GM19395 (cell line): ENCODE measurements at regions not wholly inside any gene's neighbourhood (a gene's known extent, or its start where the extent isn't known, plus 50 kb on each side); places are given as distances from the start of the nearest gene placed in this dataset.

Experiments used
- ATAC-seq: cut with Tn5 transposase; IDR thresholded peaks from one replicate; pipeline ENCODE4 v1.9.1; 2021; ENCODE audit warnings: mild to moderate bottlenecking, moderate library complexity; ENCODE audit not compliant: unreplicated experiment

DNA sequence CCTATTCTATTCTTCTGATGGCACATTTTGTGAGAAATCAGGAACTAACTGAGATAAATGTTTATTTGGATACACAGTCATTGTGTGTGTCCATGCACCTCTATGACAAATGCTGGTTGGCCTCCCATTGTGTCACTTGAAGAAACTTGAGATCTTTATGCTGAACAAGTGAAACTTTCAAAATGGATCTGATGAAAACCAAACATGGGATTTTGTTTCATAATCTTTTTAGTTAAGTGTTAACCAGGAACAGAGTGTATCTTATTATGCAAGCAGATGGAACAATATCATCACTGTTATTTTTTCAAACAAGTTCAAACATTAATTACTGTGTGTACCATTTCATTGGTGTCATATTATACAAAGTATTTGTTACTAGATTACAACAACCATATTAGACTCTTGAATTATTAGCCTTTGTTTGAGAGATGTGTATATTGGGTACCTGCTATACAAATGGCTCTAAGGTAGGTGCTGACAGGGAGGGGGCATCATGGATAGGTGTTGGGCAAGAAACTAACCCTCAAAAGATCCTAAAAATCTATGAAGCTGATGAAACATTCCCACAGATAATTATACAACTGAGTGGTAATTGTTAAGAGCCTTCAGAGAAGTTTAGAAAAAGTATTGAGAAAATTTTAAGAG lies 159.8 kb downstream of the PALM2AKAP2 start:
- ATAC-seq, result no peak

DNA sequence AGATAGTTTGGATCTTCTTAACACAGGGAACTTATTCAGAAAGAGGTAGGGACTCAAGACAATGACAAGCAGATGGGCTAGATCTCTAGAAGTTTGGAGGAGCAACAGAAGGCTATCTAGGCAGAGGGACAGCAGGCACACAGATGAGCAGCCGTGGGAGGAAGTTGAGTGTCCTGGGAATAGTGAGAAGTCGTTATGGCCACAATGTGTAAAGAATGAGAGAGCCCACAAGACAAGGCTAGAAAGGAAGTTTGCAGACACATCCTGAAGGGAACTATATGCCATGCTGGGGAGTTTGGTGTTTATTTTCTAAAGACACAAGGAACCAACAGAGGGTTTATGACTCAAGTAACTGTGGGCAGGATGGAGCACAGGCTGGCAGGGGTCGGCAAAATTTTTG lies 160.6 kb downstream of the PALM2AKAP2 start:
- no peak for ATAC-seq

GRCh38 chr9:109941771-109942170 lies 161.8 kb downstream of the PALM2AKAP2 start:
- ATAC-seq, result no peak

DNA sequence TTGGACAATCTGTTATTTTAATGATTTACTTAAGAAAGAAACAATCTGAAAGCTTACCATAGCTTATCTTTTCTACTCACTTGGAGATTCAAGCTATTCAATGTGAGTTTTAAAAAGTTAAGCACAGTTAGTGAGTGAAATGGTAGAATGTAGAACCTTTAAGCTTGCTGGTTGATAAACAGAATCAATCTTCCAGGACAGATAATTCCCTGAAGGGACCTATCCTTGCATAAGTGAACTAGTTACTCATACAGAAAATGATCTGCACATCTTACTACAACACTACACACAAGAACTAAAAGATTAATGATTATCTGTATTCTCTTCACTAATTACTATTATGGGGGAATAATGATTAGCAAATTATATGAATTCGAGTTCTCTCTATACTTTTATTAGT lies 165.6 kb downstream of the PALM2AKAP2 start:
- no peak for ATAC-seq

- ATAC-seq, result no peak
Observed at GRCh38 chr9:109948453-109948852, 168.5 kb downstream of the PALM2AKAP2 start.

DNA sequence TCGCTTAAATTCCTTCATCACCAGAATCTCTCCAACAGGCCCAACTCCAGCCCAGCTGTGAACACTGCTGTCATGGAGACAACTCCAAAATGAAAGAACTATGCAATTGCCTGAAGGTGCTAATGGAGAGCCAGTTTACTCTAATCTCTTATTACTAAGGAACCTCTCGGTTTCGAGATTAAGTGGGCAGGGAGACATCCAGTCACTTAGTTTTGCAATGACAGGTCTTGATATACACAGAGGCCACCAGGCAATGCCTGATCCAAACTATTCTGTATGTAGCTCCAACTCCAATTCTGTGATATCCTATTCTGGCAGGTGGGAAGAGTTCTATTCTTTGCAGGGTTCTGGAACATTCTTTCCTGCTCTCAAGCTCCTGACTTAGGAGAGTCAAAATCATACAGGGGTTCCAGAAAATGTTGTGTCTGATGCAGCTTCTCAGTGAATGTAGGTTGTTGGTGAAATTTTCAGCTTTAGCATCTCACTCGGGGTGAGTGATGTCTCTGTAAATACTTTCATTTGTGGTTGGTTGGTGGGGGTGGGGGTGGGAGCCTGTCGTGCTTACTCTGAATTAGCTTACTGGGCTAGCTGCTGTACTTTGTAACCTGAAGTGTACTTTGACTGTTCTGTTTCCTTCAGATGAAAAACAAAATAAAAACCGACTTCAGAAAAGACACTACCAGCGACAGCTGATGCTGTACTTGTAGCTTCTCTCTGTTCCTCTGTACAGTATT lies 170.9 kb downstream of the PALM2AKAP2 start:
- ATAC-seq, result peak; percentile 80

GRCh38 chr9:109953300-109953699 lies 173.3 kb downstream of the PALM2AKAP2 start:
- ATAC-seq, result no peak

DNA sequence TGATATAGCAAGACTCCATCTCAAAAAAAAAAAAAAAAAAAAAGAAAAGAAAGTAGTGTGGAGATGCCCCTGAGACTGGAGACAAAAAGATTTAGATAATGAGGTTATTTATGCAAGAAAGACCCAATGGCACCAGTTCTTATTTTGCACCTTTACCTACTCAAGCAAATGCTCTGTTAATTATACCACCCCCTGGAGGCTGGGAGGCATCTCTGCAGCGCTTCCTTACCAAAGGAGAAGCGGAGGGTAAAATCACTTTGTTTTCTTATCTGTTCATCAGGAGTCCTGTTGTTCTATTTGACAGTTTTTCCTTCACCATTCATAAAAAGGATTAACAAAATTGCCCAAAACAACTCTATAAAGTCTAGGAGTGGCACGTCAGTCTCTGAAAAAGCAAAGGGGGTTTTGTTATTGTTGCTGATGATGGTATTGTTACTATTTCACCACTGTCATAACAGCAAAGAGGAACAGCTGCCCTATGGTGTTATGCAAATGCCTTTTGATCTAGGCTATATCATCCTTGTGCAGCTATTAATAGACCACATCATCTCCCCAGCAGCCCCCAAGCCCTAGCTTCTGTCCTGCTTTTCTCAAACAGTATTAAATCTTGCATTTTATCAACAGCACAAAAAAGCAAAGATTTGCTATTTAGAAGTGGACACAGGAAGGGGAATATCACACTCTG lies 174.0 kb downstream of the PALM2AKAP2 start:
- ATAC-seq, result no peak

DNA sequence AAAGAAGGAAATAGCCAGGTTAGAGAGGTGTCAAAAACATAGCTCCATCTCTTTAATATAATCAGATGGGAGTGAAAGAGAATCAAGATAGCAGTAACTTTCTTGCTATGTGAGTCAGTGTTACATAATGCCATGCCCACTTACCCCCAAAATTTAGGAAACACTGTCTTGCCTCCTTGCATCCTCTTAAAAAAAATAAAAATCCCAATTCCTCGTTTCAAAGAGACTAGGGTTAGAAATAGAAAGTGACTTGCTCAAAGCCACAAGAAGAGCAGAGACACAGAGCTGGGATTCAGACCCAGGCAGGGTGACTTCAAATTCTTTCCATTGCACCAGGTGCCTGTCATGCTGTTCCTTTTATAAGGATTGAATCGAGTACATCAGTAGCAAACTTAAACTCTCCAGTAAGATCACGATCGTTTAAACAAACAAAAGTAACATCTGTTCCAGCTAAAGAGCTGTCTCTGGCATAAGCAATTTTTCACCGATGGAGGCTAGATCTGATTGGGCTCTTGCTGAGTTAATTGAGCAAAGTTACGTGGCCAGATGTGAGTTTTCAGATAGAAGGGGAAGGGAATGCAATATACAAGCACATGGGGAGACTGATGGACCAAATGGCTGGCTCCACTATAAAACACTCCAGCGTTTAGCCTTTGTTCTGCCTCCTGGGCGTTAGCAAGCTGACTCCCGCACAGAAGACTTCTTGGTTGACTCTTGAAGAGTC lies 176.9 kb downstream of the PALM2AKAP2 start:
- ATAC-seq, result no peak

GRCh38 chr9:109959679-109960078 lies 179.7 kb downstream of the PALM2AKAP2 start:
- ATAC-seq, result no peak

GRCh38 chr9:109961626-109962025 lies 181.6 kb downstream of the PALM2AKAP2 start:
- no peak for ATAC-seq

GRCh38 chr9:109962215-109962614 lies 182.2 kb downstream of the PALM2AKAP2 start:
- no peak for ATAC-seq

- ATAC-seq, result no peak
Observed at GRCh38 chr9:109963079-109963478, 183.1 kb downstream of the PALM2AKAP2 start.

DNA sequence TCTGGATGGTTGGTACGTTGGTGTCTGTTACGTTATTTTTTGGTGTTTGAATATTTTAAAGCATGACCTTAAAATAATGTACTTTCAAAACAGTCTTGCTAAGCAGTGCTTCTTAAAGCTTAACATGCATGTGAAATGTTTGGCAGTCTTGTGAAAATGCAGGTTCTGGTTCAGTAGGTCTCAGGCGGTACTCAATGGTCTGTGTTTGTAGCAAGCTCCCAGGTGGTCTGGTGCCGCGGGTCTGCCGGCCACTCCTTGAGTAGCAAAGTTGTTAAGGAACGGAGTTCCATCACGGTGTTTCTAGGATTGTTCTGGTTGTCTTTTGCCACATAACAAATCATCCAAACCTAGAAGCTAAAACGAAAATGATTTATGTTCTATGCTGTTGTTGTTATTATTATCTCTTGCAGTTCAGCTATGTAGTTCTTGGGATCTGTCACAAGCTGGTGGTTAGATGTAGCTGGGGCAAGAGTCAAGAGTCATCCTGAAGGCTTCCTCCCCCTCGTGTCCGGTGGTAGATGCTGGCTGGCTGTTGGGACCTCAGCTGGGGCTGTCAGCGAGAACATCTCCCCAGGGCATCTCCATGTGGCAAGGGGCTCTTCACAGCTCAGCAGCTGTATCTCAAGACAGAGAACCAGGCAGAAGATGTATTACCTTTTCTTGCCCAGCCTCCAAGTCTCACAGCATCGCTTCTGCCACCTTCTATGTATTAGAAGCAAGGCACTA lies 186.8 kb downstream of the PALM2AKAP2 start:
- ATAC-seq, result peak; percentile 35

DNA sequence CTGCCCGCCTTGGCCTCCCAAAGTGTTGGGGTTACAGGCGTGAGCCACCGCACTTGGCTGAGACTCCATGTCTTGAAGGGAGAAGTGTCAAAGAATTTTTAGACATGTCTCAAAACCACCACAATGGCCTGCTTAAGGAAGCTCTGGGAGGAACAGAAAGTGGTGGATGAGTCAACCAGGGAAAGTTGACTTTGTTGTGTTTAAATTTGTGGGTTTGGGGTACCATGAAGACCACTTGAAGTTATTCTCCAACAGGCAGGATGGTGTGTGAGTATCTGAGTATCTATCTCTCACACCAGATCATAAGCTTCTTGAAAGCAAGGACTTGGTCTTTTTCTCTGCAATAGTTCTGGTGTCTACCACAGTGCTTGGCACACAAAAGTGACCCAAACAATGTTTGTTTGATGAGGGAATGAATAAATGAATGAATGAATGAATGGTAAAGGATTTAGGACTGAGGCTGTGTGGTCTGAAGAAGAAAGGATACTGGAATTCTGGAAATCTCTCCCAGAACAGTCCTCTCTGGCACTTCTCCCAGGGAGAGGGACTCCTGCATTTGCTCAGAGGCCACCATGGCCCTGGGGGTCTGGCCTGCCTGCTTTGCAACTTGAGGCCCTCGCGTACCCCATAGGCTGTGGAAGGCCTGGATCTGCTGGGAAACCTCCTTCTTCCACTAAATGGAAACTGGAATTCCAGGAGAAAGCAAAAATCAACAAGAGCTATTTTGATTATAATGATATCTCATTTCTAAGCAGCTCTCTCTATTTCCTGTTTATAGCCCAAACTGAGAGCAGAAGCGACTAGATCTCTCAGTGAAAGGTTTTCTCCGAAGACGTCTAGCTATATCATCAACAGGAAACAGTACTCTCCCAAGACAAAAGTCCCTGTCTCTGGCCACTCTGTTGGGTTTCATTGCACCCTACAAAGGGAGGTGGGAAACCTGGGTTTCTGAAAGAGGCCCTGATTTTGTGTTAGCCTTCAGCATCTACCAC lies 187.9 kb downstream of the PALM2AKAP2 start:
- ATAC-seq, result peak; percentile 53

DNA sequence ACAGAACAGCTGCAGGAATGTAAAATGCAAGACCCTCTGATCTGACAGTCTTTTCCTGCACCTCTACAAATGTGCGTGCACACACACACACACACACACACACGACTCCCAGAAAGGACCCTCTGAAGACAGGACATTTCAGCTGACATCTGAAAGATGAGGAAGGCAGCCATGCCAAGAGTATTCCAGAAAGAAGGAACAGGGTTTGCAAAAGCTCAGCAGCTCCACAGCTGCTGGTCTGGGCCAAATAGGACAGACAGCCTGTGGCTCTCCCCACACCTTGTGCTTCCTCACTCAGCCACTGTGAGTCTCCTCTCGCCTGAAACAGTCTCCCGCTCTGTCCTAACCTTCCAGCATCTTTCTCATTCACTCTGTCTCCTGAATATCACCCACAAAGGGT lies 189.0 kb downstream of the PALM2AKAP2 start:
- ATAC-seq, result no peak

DNA sequence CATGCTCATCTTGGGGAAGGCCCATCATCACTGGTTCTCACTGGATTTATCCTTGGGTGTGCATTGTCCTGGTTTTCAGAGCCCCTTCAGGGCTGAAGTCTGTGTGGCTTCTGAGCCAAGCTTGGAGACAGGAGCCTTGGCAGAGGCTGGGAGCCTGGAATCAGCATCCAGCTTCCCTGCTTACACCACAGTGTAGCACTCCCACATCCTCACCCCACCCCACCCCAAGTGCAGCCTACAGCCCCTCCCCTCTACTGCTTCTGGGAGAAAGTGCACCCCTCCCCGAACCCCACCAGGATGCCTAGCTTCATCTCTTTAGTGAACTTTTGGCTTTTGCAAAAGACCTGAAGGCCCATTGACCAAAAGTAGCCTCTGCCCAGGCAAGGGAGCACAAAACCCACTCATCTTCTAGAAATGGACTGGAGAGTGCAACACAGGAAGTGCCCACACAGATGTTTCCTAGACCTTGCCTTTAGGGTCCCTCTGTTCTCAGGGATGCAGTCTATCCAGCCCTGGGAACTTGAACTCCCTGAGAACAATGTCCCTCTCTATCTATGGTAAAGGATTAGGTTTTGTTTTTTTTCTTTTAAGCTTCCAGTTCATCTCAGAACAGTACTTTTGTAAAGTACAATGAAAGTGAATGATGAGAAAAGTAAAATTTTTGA lies 189.7 kb downstream of the PALM2AKAP2 start:
- no peak for ATAC-seq

GRCh38 chr9:109971226-109971625 lies 191.2 kb downstream of the PALM2AKAP2 start:
- ATAC-seq, result no peak
